Activated CD8-positive, alpha-beta memory T cell treated with anti-CD3 and anti-CD28 coated beads for 1 hour (primary cell): ENCODE measurements at regions not wholly inside any gene's neighbourhood (a gene's known extent, or its start where the extent isn't known, plus 50 kb on each side); places are given as distances from the start of the nearest gene placed in this dataset.

Experiments
- DNase-seq, 2 donors: peaks; one replicate each; pipeline ENCODE4 v3.0.0-alpha.2; 2020; ENCODE audit warnings: low read depth in 1 of 2; ENCODE audit errors: extremely low read depth in 1 of 2

- DNase-seq: no peak
Measured at GRCh38 chr4:163949976-163950601, 455.6 kb downstream of the TMA16 start.

GRCh38 chr4:163955288-163955687 is 460.8 kb downstream of the TMA16 start:
- no peak for DNase-seq

GRCh38 chr4:163958751-163959150 is 464.3 kb downstream of the TMA16 start:
- DNase-seq: no peak

- DNase-seq: no peak
Measured at GRCh38 chr4:163959932-163960331, 465.4 kb downstream of the TMA16 start.

- no peak for DNase-seq
Measured at GRCh38 chr4:163966612-163967011, 472.1 kb downstream of the TMA16 start.

GRCh38 chr4:163967263-163967662 is 472.8 kb downstream of the TMA16 start:
- no peak for DNase-seq

GRCh38 chr4:163967710-163968109 is 473.2 kb downstream of the TMA16 start:
- DNase-seq: no peak

- DNase-seq: no peak
Measured at GRCh38 chr4:163969291-163969690, 474.8 kb downstream of the TMA16 start.

GRCh38 chr4:163976588-163976987 is 482.1 kb downstream of the TMA16 start:
- no peak for DNase-seq

- DNase-seq: no peak
Measured at GRCh38 chr4:163988391-163988790, 493.9 kb downstream of the TMA16 start.

GRCh38 chr4:163988865-163989264 is 494.4 kb downstream of the TMA16 start:
- no peak for DNase-seq

GRCh38 chr4:163991298-163991865 is 496.9 kb downstream of the TMA16 start:
- no peak for DNase-seq

GRCh38 chr4:164009435-164009834 is 514.9 kb downstream of the TMA16 start:
- DNase-seq: no peak

- no peak for DNase-seq
Measured at GRCh38 chr4:164011791-164012190, 517.3 kb downstream of the TMA16 start.

GRCh38 chr4:164012396-164013027 is 518.0 kb downstream of the TMA16 start:
- DNase-seq: peak in 1 of 2 donors; percentile 7

- DNase-seq: no peak
Measured at GRCh38 chr4:164021947-164022346, 527.5 kb downstream of the TMA16 start.

GRCh38 chr4:164023214-164023613 is 528.7 kb downstream of the TMA16 start:
- no peak for DNase-seq

GRCh38 chr4:164027805-164028204 is 533.3 kb downstream of the TMA16 start:
- DNase-seq: no peak

GRCh38 chr4:164039482-164039881 is 545.0 kb downstream of the TMA16 start:
- no peak for DNase-seq

- no peak for DNase-seq
Measured at GRCh38 chr4:164056426-164057142, 562.1 kb downstream of the TMA16 start.

- no peak for DNase-seq
Measured at GRCh38 chr4:164058776-164059445, 564.4 kb downstream of the TMA16 start.
